ENCODE measurements at regions not wholly inside any gene's neighbourhood (a gene's known extent, or its start where the extent isn't known, plus 50 kb on each side); places are given as distances from the start of the nearest gene placed in this dataset.

GRCh38 chr5:1936413-1936812 is 53.7 kb upstream of the IRX4 start:
- TF ChIP-seq EZH2 (IDR thresholded peaks at IDR 0.05; ENCODE audit: insufficient read depth, low read length) = no peak
- TF ChIP-seq CTCF (IDR thresholded peaks at IDR 0.05; ENCODE audit: insufficient read depth, low read depth, low read length) = no peak

Data from astrocyte (in vitro differentiated cells and primary cell).